H1 (cell line): ENCODE measurements at regions not wholly inside any gene's neighbourhood (a gene's known extent, or its start where the extent isn't known, plus 50 kb on each side); places are given as distances from the start of the nearest gene placed in this dataset.

Experiments used
- CTCF ChIA-PET: fragments of 300-600 bp; sonication (Branson Sonifier 250); formaldehyde crosslinking; loops from one replicate; lab custom pipeline; 2021; ENCODE audit not compliant: partially characterized antibody; lab: Charles Lee
- POLR2A ChIA-PET: fragments of 300-600 bp; sonication (Branson Sonifier 250); formaldehyde crosslinking; loops from one replicate; lab custom pipeline; 2021; ENCODE audit warnings: inconsistent platforms; ENCODE audit not compliant: partially characterized antibody; lab: Charles Lee
- DNase-seq, 2 experiments: peaks; one replicate each; pipeline versions ENCODE4 v3.0.0 to v3.0.0-alpha.2; 2010 to 2022; ENCODE audit warnings: low spot score in 2 of 2, low read depth in 1 of 2, mixed read lengths in 1 of 2
- FAIRE-seq: peaks from 2 replicates; lab custom pipeline; 2011; peaks lifted over from hg19 to GRCh38; lab: Jason Lieb, UNC
- H2AFZ ChIP-seq: 2 replicates; pipeline ENCODE4 v1.8.1; 2012; ENCODE audit warnings: low read length, inconsistent platforms
- H2AK5ac ChIP-seq: 2 replicates; pipeline ENCODE4 v1.6.1; 2013; ENCODE audit warnings: low read depth, low read length
- H2BK120ac ChIP-seq: replicated peaks from 2 replicates; pipeline ENCODE3; 2013; ENCODE audit warnings: low read depth, low read length, inconsistent platforms
- H2BK12ac ChIP-seq: 2 replicates; pipeline ENCODE4 v1.6.1; 2013; ENCODE audit warnings: low read depth, low read length
- H2BK15ac ChIP-seq: 2 replicates; pipeline ENCODE4 v1.6.1; 2013; ENCODE audit warnings: low read length
- H2BK20ac ChIP-seq: 2 replicates; pipeline ENCODE4 v1.6.1; 2013; ENCODE audit warnings: low read length
- H2BK5ac ChIP-seq: 2 replicates; pipeline ENCODE4 v1.6.1; 2013; ENCODE audit warnings: low read depth, low read length
- H3K14ac ChIP-seq: 2 replicates; pipeline ENCODE4 v1.6.1; 2013; ENCODE audit warnings: inconsistent platforms; ENCODE audit not compliant: insufficient read length
- H3K18ac ChIP-seq: 2 replicates; pipeline ENCODE4 v1.6.1; 2013; ENCODE audit warnings: low read length; ENCODE audit errors: extremely low read depth
- H3K23ac ChIP-seq: 2 replicates; pipeline ENCODE4 v1.6.1; 2013; ENCODE audit warnings: inconsistent platforms; ENCODE audit not compliant: insufficient read length
- H3K23me2 ChIP-seq: 2 replicates; pipeline ENCODE4 v1.6.1; 2013; ENCODE audit warnings: low read depth, low read length
- H3K27ac ChIP-seq: 2 replicates; pipeline ENCODE4 v1.6.1; 2011; ENCODE audit warnings: low read depth, low read length, inconsistent platforms
- H3K27me3 ChIP-seq, 4 experiments: replicated peaks in 1 of 4; 1 replicate in 1 of 4; 2 replicates in 3 of 4; pipeline versions ENCODE4 v1.6.1 to v1.8.1; 2011 to 2013; ENCODE audit warnings: low read length in 3 of 4, mild to moderate bottlenecking in 3 of 4, inconsistent platforms in 2 of 4, mixed read lengths in 2 of 4, moderate library complexity in 1 of 4; ENCODE audit not compliant: control insufficient read depth in 3 of 4, insufficient read depth in 3 of 4; ENCODE audit errors: extremely low read depth in 1 of 4
- H3K36me3 ChIP-seq, 4 experiments: 2 replicates each; pipeline versions ENCODE4 v1.6.1 to v1.8.1; 2011 to 2013; ENCODE audit warnings: mild to moderate bottlenecking in 4 of 4, low read length in 3 of 4, moderate library complexity in 2 of 4, control low read depth in 1 of 4, inconsistent platforms in 1 of 4; ENCODE audit not compliant: insufficient read depth in 4 of 4, control insufficient read depth in 2 of 4
- H3K4ac ChIP-seq: replicated peaks from 2 replicates; pipeline ENCODE3; 2013; ENCODE audit warnings: low read length, low read depth, mixed read lengths, inconsistent platforms; ENCODE audit not compliant: insufficient read length
- H3K4me1 ChIP-seq, 4 experiments: replicated peaks in 1 of 4; 1 replicate in 1 of 4; 2 replicates in 3 of 4; pipeline versions ENCODE4 v1.6.1 to v1.8.1; 2011 to 2013; ENCODE audit warnings: low read length in 3 of 4, inconsistent platforms in 2 of 4, mixed read lengths in 1 of 4; ENCODE audit not compliant: insufficient read depth in 4 of 4, control insufficient read depth in 3 of 4
- H3K4me2 ChIP-seq, 2 experiments: 2 replicates each; pipeline versions ENCODE4 v1.6.1 to v1.8.1; 2011 to 2013; ENCODE audit warnings: low read depth in 2 of 2, low read length in 2 of 2, control low read depth in 1 of 2, inconsistent platforms in 1 of 2, mild to moderate bottlenecking in 1 of 2; ENCODE audit not compliant: insufficient read depth in 1 of 2
- H3K4me3 ChIP-seq, 4 experiments: fragments of 200-600, 300-600 bp in 1 of 4; sonication (generic), shearing (Covaris generic), sonication (Bioruptor Twin) in 1 of 4; 2 replicates each; pipeline versions ENCODE4 v1.5.1 to v1.8.1; 2011 to 2016; ENCODE audit warnings: low read length in 4 of 4, low read depth in 3 of 4, control low read depth in 2 of 4, inconsistent platforms in 2 of 4, mild to moderate bottlenecking in 2 of 4, mixed read lengths in 1 of 4, moderate library complexity in 1 of 4; ENCODE audit not compliant: insufficient read depth in 2 of 4; ENCODE audit errors: extremely low read depth in 1 of 4
- H3K56ac ChIP-seq: replicated peaks from 2 replicates; pipeline ENCODE3; 2013; ENCODE audit warnings: low read depth, mild to moderate bottlenecking, mixed read lengths, low read length, inconsistent platforms; ENCODE audit not compliant: insufficient read length
- H3K79me1 ChIP-seq: 2 replicates; pipeline ENCODE4 v1.6.1; 2013; ENCODE audit warnings: low read depth, low read length, control low read depth
- H3K79me2 ChIP-seq, 2 experiments: 2 replicates each; pipeline versions ENCODE4 v1.6.1 to v1.8.1; 2012 to 2013; ENCODE audit warnings: low read length in 2 of 2, mild to moderate bottlenecking in 2 of 2, inconsistent platforms in 1 of 2; ENCODE audit not compliant: insufficient read depth in 2 of 2, control insufficient read depth in 1 of 2
- H3K9ac ChIP-seq, 4 experiments: replicated peaks in 1 of 4; 1 replicate in 1 of 4; 2 replicates in 3 of 4; pipeline versions ENCODE4 v1.6.1 to v1.8.1; 2011 to 2013; ENCODE audit warnings: low read depth in 3 of 4, low read length in 3 of 4, control low read depth in 2 of 4, mild to moderate bottlenecking in 2 of 4, moderate library complexity in 2 of 4, inconsistent platforms in 1 of 4; ENCODE audit errors: extremely low read depth in 1 of 4
- H3K9me3 ChIP-seq, 2 experiments: 2 replicates each; pipeline versions ENCODE4 v1.6.1 to v1.8.1; 2012 to 2013; ENCODE audit warnings: mild to moderate bottlenecking in 2 of 2, moderate library complexity in 2 of 2, control low read depth in 1 of 2, inconsistent platforms in 1 of 2, low read depth in 1 of 2, low read length in 1 of 2, mixed read lengths in 1 of 2; ENCODE audit not compliant: insufficient read depth in 2 of 2
- H4K20me1 ChIP-seq, 2 experiments: replicated peaks in 1 of 2; 2 replicates each; pipeline versions ENCODE3 to v1.8.1; 2011 to 2013; ENCODE audit warnings: inconsistent platforms in 2 of 2, low read length in 2 of 2, mild to moderate bottlenecking in 1 of 2; ENCODE audit not compliant: insufficient read depth in 2 of 2, control insufficient read depth in 1 of 2
- H4K5ac ChIP-seq: 2 replicates; pipeline ENCODE4 v1.6.1; 2013; ENCODE audit warnings: low read length, low read depth, mixed read lengths, inconsistent platforms; ENCODE audit not compliant: insufficient read length
- H4K8ac ChIP-seq: 2 replicates; pipeline ENCODE4 v1.8.0; 2013; ENCODE audit warnings: mild to moderate bottlenecking, moderate library complexity, low read length, inconsistent platforms; ENCODE audit not compliant: insufficient read depth; ENCODE audit errors: extremely low read depth
- H4K91ac ChIP-seq: replicated peaks from 2 replicates; pipeline ENCODE3; 2013; ENCODE audit warnings: low read length, mixed read lengths, inconsistent platforms; ENCODE audit not compliant: insufficient read length
- FOSL1 ChIP-seq: IDR thresholded peaks from 2 replicates; pipeline ENCODE4 v1.6.1; 2011; ENCODE audit warnings: mild to moderate bottlenecking, low read depth, low read length, moderate library complexity; ENCODE audit not compliant: insufficient read depth
- JUND ChIP-seq: IDR thresholded peaks from 2 replicates; pipeline ENCODE4 v1.6.1; 2011; ENCODE audit warnings: mild to moderate bottlenecking, improper control_type of control experiment, low read length
- PHF8 ChIP-seq: fragments of 200-600 bp; sonication (generic); conservative IDR thresholded peaks from 2 replicates; pipeline ENCODE4 v1.7.1; 2012; ENCODE audit warnings: low read depth, mild to moderate bottlenecking, inconsistent platforms, low read length, moderate library complexity
- POU5F1 ChIP-seq: IDR thresholded peaks from 2 replicates; pipeline ENCODE4 v1.6.1; 2011; ENCODE audit warnings: low read depth, mild to moderate bottlenecking, low read length, moderate library complexity
- SP2 ChIP-seq: IDR thresholded peaks from 2 replicates; pipeline ENCODE4 v1.6.1; 2012; ENCODE audit warnings: mild to moderate bottlenecking, low read length, inconsistent platforms
- SP4 ChIP-seq: IDR thresholded peaks from 2 replicates; pipeline ENCODE4 v1.6.1; 2012; ENCODE audit warnings: low read length, inconsistent platforms
- TEAD4 ChIP-seq: IDR thresholded peaks from 2 replicates; pipeline ENCODE4 v1.6.1; 2012; ENCODE audit warnings: low read depth, low read length, inconsistent platforms, mixed read lengths
- WGBS, 2 experiments: shearing (Covaris generic) in 1 of 2; methylation state at CpG; one replicate each; pipeline versions ENCODE4 v1.1.6 to v1.1.7; 2013 to 2015; ENCODE audit warnings: low lambda C conversion rate in 2 of 2, mixed read lengths in 2 of 2, inconsistent platforms in 1 of 2, low coverage in 1 of 2, missing lambda C conversion rate in 1 of 2; ENCODE audit not compliant: insufficient replicate concordance in 2 of 2, insufficient coverage in 1 of 2, insufficient read length in 1 of 2; ENCODE audit errors: extremely low coverage in 1 of 2, missing lambda C conversion rate in 1 of 2; 5-methylcytosine and 5-hydroxymethylcytosine counted together

GRCh38 chr5:128869970-128870369, 95.3 kb upstream of the SLC27A6 start:
- no peak overlapping the region for H4K5ac ChIP-seq
- peaks cover 0 to 9% (median 8%) of the 10 kb centered on the region in 4 experiments; a peak in 3 of 7 replicates for H3K4me1 ChIP-seq
- ChIA-PET CTCF (no interaction called here), POLR2A (no interaction called here)
- H2BK120ac ChIP-seq: no peak overlapping the region
- DNase-seq: peak in 1 of 2 experiments; percentile 3
- no peak overlapping the region for H4K8ac ChIP-seq
- H3K27ac ChIP-seq: no peak overlapping the region
- WGBS, 2 experiments: 33% methylated on average over 1 of the region's 1 CpG; no CpG with 5 or more reads in 1 of the 2 experiments
- no peak overlapping the region for H3K18ac ChIP-seq
- no peaks in the 10 kb centered on the region for H3K79me1 ChIP-seq
- H3K4ac ChIP-seq: no peak overlapping the region
- peak; percentile 78 for FAIRE-seq
- no peak overlapping the region for H2BK20ac ChIP-seq
- H3K56ac ChIP-seq: no peak overlapping the region
- no peak overlapping the region for H2AFZ ChIP-seq
- no peak for TF ChIP-seq POU5F1
- TF ChIP-seq FOSL1: no peak
- TF ChIP-seq JUND: no peak
- TF ChIP-seq TEAD4: 0 out of 2 replicates have a peak, but pooled peaks have one; percentile 37
- no peak for TF ChIP-seq SP2
- TF ChIP-seq SP4: no peak
- no peak for TF ChIP-seq PHF8
- H3K4me3 ChIP-seq: no peak overlapping the region
- H3K9me3 ChIP-seq: no peaks in the 10 kb centered on the region
- no peak overlapping the region for H4K91ac ChIP-seq
- no peaks in the 10 kb centered on the region for H4K20me1 ChIP-seq
- no peak overlapping the region for H2AK5ac ChIP-seq
- no peaks in the 10 kb centered on the region for H3K36me3 ChIP-seq
- H3K23ac ChIP-seq: no peak overlapping the region
- no peak overlapping the region for H3K14ac ChIP-seq
- H3K27me3 ChIP-seq: no peaks in the 10 kb centered on the region
- no peaks in the 10 kb centered on the region for H3K79me2 ChIP-seq
- H2BK12ac ChIP-seq: no peak overlapping the region
- peak overlapping the region; percentile 3 to 16; a peak in 1 of 4 replicates for H3K4me2 ChIP-seq
- H2BK15ac ChIP-seq: no peak overlapping the region
- H3K9ac ChIP-seq: no peak overlapping the region
- H3K23me2 ChIP-seq: no peaks in the 10 kb centered on the region
- no peak overlapping the region for H2BK5ac ChIP-seq
